HuH-7 (cell line): ENCODE measurements at regions not wholly inside any gene's neighbourhood (a gene's known extent, or its start where the extent isn't known, plus 50 kb on each side); places are given as distances from the start of the nearest gene placed in this dataset.
"Not testable (repeated sequence)": the region's sequence is repeated elsewhere in the genome, so short reads cannot be mapped to it uniquely, and the experiment has no call there.

ENCODE experiments used
- DNase-seq: peaks from one replicate; pipeline ENCODE4 v3.0.0; 2011; ENCODE audit warnings: low spot score

DNA sequence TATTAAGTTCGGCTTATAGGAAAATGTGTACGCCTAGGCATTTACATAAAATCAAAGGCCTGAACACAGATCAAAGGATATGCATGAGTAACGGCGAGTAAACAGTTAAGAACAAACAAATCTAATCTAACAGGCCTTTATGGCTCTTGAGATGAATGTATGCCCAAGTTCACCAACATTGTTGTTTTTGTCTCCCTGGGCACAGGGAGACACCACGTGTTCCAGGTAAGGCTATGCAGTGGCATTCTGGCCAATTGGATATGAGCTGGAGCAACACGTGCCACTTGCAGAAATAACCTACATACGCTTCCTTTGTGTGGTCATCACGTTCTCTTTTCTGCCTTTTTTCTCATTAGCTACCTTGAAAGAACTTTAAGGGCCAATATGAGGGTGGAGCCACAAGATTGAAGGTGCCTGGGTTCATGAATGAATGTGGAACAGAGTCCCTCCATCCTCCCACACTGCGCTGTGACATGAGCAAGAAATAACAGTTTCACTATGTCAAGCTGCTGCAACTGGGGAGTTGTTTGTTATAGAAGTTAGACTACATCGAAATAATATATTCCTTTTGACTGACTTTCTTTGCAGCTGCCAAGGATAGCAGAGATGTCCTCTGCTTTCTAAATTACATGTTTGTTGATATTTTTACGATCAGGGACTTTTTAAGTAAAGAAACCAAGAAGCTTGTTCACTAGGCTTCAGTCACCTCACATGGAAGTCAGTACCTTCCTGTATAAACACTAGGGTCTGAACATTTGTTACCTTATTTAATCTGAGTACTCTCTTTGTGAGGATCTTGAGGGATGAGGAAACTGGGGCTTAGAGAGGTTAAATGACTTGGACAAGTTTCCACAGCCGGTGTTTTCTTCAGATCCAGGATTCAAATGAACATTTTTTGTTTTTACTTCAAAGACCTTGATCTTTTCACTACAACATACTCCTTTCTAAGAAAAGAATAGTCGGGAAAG, 427.5 kb upstream of the TBL1XR1 start:
- no peak for DNase-seq

DNA sequence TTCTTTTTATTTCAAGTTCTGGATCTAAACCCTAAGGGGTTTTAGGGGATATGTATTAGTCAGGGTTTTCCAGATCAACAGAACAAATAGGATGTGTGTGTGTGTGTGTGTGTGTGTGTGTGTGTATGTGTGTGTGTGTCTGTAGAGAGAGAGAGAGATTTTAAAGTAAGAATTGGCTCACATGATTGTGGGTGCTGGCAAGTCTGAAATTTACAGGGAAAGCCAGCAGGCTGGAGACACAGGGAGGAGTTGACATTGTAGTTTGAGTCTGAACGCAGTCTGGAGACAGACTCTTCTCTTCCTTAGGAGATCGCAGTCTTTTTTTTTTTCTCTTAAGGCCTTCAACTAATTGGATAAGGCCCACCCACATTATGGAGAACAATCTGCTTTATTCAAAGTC, 428.8 kb upstream of the TBL1XR1 start:
- no peak for DNase-seq

DNA sequence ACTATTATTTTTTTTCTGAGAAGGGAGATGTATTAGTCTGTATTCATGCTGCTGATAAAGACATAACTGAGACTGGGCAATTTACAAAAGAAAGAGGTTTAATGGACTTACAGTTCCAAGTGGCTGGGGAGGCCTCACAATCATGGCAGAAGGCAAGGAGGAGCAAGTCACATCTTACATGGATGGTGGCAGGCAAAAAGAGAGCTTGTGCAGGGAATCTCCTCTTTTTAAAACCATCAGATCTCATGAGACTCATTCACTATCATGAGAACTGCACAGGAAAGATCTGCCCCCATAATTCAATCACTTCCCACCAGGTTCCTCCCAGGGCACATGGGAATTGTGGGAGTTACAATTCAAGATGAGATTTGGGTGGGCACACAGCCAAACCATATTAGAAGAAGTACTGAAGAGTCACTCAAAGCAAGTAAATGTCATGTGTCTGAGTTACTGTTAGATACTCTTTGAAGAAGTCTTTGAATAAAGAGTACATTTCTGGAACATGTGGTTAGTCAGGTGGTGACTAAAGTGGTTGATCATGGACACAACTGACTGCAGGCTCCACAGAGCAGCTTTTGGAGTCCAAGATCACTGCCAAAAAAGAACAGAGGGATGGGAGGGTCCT, 430.9 kb upstream of the TBL1XR1 start:
- DNase-seq, result not testable (repeated sequence)

DNA sequence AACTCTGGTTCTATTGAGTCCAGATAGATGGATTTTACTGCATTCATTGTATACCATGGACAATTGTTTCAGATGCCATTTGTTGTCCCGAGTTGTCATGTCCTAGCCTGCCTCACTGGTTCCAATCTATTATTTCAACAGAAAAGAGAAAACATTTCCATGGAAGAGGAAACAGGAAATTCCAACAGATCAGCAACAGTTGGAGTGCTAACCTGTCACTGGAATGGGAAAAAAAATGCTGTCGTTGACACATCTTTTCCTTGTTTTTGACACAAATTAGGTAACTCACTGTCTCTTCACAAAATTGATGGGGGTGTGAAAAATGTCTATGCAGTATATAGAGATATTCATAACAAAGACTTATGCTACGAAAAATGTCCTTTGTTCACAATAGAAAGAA, 432.0 kb upstream of the TBL1XR1 start:
- no peak for DNase-seq

DNA sequence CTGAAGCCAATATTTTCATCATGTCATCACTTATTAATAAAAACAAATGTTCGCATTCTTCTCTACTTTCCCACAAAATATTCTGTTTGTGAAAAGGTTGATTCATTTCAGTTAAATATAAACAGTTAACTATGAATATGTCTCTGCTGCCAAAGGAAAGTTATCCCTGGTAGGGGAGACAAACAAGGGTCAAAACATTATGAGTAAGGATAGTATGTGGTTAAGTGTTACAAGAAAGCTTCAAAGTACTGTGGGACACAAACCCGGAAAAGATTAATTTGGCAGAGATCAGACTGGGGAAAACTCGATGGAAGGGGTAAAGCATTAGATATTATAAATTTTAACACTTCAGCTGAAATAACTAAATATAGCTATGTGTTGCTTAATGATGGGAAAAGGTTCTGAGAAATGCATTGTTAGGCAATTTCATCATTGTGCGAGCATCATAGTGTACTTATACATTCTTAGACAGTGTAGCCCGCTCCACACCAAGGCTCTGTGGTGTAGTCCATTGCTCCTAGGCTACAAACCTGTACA, 436.5 kb upstream of the TBL1XR1 start:
- no peak for DNase-seq

DNA sequence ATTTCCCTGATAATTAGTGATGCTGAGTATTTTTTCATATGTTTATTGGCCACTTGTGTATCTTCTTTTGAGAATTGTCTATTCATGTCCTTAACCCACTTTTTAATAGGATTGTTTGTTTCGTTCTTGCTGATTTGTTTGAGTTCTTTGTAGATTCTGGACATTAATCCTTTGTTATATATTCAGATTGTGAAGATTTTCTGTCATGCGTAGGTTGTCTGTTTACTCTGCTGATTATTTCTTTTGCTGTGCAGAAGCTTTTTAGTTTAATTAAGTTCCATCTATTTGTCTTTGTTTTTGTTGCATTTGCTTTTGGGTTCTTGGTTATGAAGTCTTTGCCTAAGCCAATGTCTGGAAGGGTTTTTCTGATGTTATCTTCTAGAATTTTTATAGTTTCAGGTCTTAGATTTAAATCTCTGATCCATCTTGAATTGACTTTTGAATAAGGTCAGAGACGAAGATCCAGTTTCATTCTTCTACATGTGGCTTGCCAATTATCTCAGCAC, 438.4 kb upstream of the TBL1XR1 start:
- DNase-seq, result not testable (repeated sequence)

DNA sequence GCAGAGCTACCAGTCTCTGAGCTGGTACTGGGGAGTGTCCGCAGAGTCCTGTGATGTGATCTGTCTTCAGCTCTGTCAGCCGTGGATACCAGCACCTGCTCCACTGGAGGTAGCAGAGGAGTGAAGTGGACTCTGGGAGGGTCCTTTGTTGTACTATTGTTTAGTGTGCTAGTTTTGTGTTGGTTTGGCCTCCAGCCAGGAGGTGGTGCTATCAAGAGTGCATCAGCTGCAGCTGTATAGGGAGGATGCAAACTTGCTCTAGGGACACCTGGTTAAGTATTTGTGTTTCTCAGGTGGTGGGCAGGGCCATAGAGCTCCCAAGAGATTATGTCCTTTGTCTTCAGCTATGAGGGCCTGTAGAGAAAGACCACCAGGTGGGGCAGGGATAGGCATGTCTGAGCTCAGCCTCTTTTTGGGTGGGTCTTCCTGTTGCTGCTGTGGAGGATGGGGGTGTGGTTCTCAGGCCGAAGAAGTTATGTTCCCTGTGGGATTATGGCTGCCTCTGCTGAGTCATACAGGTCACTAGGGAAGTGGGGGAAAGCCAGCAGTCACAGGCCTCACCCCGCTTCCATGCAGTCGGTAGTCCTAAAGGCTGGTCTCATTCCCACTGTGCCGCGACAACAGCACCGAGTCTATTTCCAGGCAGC, 443.2 kb upstream of the TBL1XR1 start:
- no peak for DNase-seq

DNA sequence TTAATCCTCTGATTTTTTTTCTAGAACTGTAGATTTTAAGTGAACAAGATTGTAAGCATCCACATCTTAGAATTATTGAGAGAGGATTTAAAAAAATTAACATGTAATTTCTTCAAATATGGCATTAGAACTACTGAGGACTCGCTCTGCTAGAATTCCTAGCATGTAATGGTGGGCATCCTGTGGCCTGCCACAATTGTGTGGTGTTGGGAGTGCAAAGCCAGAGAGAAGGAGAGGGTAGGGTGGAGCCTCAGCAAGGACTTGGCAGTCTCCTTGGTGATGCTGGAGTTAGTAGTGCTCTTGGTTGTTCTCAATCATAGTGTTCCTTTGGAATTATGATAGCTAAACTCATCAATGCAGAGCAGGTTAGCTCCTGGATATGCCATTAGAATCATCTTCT, 443.9 kb upstream of the TBL1XR1 start:
- DNase-seq, result no peak

DNA sequence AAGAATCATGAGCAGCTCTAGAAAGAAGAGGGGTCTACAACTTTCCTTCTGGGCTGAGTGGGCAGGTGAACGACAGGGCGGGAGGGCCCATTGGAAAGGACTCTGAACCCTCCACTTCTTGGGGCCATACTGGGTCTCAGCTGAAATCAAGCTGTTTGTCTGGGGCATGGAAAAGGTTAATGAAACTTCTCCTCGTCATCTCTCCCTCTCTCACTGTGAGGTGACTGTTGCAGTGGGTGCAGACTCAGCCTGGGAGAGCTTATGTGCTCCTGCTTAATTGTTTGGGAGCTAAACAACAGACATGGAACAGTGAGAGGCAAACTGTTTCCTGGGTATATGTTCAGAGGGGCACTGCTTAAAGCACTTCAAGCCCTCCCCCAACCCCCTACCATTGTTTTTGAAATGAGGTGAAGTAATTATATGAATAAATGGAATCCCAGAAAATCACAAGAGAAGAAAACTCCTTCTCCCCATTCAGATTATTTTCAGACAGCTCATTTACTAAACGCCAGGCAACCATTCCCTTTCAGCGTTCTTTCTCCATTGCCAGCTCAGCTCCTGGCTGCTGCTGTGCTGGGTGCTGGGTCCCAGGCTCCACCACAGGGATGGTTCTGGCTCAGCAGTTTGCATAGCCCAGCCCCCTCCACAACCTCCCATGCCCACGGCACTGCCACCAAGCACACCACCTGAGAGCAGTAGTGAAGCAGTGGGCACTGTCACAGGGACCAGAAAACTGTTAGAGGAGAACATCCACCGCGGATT, 444.9 kb upstream of the TBL1XR1 start:
- no peak for DNase-seq

DNA sequence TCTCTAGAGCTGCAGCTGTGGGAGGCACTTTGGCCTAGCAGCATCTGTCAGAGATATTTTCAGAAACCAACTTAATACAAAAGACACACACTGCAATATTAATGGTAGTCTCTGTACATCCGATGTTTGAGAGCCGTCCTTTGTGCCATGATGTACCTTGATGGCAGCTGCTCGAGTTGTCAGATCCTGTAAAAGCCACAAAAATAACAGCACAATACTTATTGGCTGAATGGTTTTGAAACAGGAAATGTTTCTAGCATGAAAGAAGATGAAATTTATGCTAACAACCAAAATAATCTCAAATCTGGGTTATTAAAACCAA, 445.5 kb upstream of the TBL1XR1 start:
- DNase-seq, result no peak

DNA sequence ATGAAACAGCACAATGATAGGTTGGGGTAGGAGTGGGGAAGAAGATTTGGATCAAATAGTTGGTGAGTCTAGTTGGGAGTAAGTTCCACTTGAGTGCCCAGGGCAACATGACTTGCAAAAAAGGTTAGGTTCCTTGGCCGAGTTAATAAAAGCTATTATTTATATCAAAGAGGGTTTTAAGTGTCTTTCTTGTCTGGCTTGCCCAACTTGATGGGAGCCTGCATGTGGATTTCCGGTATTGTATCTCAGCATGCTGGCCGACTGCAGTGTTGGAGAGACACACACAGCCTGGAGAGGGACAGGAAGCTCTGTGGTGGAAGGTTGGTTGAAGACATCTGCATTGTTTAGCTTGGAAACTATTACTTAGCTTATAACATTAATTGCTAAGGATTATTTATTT, 449.5 kb upstream of the TBL1XR1 start:
- no peak for DNase-seq

DNA sequence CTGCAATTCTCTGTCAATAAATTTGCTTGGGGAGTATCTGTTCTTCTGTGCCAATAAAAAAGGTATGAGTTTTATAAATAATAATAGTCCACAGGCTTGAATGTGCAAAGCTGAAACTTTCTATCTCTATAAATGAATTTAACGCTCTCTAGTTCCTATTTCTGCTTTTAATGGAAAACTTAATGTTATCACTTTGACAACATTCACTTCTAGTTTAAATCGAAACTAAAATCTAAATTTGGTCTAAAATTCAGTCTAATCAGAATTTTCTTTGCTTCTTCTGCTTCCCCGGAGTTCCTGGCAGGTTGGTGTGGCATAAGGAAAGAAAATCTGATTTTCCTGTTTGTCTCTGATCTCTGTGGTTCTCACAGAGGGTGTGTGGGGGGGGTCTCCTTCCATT, 450.1 kb upstream of the TBL1XR1 start:
- no peak for DNase-seq

DNA sequence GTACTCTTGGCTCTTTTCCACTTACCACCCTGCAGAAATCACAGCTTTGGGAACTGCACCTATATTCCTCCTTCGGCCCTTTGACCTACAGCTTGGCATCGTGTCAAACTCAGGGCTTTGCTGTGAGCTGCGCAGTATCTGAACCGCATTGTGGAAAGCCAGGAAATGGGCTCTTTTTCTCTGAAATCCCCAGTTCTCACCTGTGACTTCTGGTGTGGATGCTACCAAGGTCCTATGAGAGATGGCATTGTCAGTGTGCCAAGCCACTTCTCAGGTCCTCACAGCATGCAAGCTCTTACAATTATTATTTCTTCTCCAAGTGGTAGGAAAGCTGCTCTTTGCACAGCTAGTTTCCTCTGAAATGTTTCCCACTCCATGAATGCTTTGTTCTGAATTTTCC, 450.6 kb upstream of the TBL1XR1 start:
- no peak for DNase-seq

DNA sequence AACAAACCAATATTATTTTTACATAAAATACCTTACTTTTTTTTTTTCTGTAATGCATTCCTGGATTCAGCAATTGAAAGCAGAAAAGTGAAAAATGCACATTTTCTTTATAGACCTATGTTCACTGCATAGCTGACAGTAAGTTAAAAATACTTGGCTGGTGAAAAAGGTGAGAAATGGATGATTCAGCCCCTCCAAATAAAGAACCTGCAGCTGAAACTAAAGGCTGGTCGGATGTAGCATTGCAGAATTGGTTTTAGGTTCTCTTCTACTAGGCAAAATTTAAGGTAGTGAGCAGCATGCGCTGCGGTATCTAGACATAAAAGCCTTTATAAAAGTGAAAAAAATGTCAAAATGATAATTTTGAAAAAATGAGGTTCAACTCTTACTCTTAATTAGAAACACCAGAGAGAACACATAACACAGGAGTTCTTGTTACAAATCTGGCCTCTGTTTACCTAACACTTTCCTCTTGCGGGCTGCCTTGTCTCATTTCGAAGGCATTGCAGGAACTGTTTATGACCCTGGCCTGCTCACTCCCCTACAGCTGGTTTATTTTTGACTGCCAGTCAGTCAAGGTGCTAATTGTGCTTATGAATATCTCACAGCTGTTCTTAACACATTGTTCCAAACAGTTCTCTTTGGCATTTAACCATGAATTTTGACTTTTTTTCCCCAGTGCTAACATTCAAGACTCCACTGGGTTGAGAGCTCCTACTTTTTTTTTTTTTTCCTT, 455.4 kb upstream of the TBL1XR1 start:
- no peak for DNase-seq

DNA sequence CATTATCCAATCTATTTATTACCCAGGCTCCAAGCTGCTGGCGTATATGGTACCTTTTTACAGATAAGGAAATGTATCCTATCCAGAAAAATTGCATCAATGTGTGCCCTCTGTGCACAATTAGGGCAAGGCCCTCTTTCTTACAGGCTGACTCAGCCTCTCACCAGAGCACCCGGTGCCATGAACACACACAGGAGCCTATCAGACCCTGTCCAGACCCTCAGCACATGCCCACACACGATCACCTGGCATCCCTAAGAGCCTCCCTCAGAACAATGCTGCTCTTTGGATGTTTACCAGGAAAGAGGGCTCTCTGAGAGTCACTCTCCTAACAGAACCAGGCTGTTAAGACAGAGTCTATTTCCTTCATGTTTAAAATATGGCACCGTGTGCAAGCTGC, 460.0 kb upstream of the TBL1XR1 start:
- no peak for DNase-seq

DNA sequence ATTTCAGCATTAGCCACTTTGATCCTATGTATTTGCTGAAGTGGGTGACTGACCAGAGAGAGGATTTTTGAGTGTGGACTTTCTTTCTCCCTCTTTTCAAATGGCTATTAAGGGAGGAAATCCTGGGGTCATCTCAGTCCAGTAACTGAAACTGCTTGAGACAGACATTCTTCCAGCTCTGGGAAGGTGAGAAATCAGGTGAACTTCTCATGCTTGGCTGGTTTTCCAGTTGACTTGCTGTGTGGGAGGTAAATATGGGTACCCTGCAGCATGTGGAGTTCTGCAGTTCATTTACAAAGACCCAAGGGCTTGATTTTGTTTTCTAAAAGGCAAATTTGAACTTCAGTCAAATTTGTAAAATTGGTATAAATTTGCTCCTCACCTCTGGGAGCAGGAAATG, 461.1 kb upstream of the TBL1XR1 start:
- no peak for DNase-seq

DNA sequence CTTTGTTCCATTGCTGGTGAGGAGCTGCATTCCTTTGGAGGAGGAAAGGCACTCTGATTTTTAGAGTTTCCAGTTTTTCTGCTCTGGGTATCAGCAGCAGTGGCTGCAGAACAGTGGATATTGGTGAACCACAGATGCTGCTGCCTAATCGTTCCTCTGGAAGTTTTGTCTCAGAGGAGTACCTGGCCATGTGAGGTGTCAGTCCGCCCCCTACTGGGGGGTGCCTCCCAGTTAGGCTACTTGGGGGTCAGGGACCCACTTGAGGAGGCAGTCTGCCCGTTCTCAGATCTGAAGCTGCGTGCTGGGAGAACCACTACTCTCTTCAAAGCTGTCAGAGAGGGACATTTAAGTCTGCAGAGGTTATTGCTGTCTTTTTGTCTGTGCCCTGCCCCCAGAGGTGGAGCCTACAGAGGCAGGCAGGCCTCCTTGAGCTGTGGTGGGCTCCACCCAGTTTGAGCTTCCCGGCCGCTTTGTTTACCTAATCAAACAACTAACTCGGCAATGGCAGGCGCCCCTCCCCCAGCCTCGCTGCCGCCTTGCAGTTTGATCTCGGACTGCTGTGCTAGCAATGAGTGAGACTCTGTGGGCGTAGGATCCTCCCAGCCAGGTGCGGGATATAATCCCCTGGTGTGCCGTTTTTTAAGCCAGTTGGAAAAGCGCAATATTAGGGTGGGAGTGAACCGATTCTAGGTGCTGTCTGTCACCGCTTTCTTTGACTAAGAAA, 467.3 kb upstream of the TBL1XR1 start:
- DNase-seq, result not testable (repeated sequence)

DNA sequence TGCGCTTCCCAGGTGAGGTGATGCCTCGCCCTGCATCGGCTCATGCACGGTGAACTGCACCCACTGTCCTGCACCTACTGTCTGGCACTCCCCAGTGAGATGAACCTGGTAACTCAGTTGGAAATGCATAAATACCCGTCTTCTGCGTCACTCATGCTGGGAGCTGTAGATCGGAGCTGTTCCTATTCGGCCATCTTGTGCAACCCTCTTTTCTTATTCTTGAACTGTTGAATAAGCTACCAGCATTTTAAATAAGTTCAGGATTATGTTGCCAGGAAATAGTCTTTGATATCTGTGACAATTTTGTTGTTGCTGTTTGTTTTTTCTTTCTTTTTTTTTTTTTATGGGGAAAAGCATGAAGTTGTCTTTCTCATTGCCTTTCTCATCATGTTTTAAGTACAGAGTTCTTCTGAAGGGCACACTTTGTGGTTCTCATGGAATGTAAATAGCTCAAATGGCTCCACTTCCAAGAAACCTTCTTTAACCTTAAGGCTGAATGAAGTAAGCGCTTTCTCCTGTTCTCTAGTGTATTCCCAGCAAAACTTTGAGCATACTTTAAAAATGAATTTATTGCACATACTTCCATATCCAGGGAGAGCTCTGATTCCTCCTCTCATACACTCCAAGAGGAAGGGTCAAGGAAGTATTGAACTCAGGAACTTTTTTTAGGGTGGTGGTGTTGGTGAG, 468.0 kb upstream of the TBL1XR1 start:
- DNase-seq, result no peak

DNA sequence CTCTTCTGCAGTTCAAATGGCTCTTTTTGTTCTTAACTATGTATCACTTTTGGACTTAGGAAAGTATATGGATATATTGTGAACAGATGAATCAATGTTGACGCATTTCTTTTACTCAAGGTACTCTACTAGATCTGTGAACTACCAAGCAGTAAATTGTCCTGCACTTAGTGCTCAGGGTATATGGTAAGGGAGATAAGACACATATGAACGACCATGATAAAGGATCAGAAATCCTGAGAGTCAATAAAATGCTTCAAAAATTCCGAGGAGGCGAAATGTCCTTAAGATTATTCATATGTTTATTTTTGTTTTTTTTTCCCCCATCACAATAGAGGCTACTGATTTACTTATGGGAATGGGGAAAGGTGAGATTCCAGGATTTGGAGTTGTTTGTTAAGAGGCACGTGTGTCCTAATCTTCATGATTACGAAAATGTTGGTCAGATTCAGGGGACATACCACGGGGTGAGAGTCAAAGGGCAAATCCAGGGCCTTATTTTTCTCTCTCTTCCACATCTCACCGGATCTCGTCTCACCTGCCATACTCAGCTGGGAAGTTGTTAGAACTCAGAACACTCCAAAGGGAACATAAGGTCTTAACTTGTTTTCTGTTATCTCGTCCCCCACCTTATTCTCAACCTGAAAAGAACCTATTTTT, 475.1 kb upstream of the TBL1XR1 start:
- peak; percentile 6 for DNase-seq
